SK-N-MC (cell line): ENCODE measurements at regions not wholly inside any gene's neighbourhood (a gene's known extent, or its start where the extent isn't known, plus 50 kb on each side); places are given as distances from the start of the nearest gene placed in this dataset.
"Not testable (repeated sequence)": the region's sequence is repeated elsewhere in the genome, so short reads cannot be mapped to it uniquely, and the experiment has no call there.

Source experiments
- DNase-seq: peaks from one replicate; pipeline ENCODE4 v3.0.0-alpha.2; 2011; ENCODE audit warnings: low read depth, low spot score
- H3K27ac ChIP-seq: fragments of 200-600 bp; sonication (generic); 2 replicates; pipeline ENCODE4 v1.5.1; 2016; ENCODE audit warnings: mixed run types
- H3K36me3 ChIP-seq: fragments of 200-600 bp; sonication (generic); 2 replicates; pipeline ENCODE4 v1.6.1; 2017; ENCODE audit warnings: antibody characterized with exemption, low read length, mixed read lengths; ENCODE audit not compliant: insufficient read depth
- H3K4me3 ChIP-seq: fragments of 200-600 bp; sonication (generic); 2 replicates; pipeline ENCODE4 v1.5.1; 2016
- H3K9ac ChIP-seq: fragments of 200-600 bp; sonication (generic); 2 replicates; pipeline ENCODE4 v1.8.0; 2017; ENCODE audit warnings: mixed run types, mixed read lengths; ENCODE audit not compliant: insufficient read length
- H3K9me3 ChIP-seq: fragments of 200-600 bp; sonication (generic); 2 replicates; pipeline ENCODE4 v1.6.1; 2017; ENCODE audit warnings: low read depth, mild to moderate bottlenecking, antibody characterized with exemption, low read length, moderate library complexity, mixed read lengths
- EZH2 ChIP-seq: fragments of 200-600 bp; sonication (generic); IDR thresholded peaks from one replicate; pipeline ENCODE4 v1.6.1; 2017; ENCODE audit warnings: antibody characterized with exemption
- FOXP2 ChIP-seq: optimal IDR thresholded peaks from 2 replicates; pipeline ENCODE3; 2011; ENCODE audit warnings: mild to moderate bottlenecking, moderate library complexity; ENCODE audit not compliant: insufficient read depth; ENCODE audit errors: extremely low read length, control extremely low read depth
- POLR2AphosphoS5 ChIP-seq: IDR thresholded peaks from 2 replicates; pipeline ENCODE4 v1.6.1; 2012; ENCODE audit warnings: mild to moderate bottlenecking, low read depth, low read length, borderline replicate concordance

- no peak for TF ChIP-seq EZH2
- TF ChIP-seq POLR2AphosphoS5 = no peak
- TF ChIP-seq FOXP2 = no peak
- Histone ChIP-seq H3K9me3 (no peaks in the 10 kb centered on the region), H3K27ac (no peak overlapping the region), H3K36me3 (no peaks in the 10 kb centered on the region), H3K9ac (no peak overlapping the region), H3K4me3 (no peak overlapping the region)
- no peak for DNase-seq
Measured at GRCh38 chr4:108415389-108415788, 205.0 kb upstream of the RPL34 start.

- Histone ChIP-seq H3K4me3 (no peak overlapping the region), H3K9ac (no peak overlapping the region), H3K27ac (no peak overlapping the region), H3K9me3 (no peaks in the 10 kb centered on the region), H3K36me3 (no peaks in the 10 kb centered on the region)
- DNase-seq = no peak
- TF ChIP-seq EZH2 (no peak), FOXP2 (no peak), POLR2AphosphoS5 (no peak)
Measured at GRCh38 chr4:108411836-108412235, 208.5 kb upstream of the RPL34 start.

- not testable (repeated sequence) for H3K9me3 ChIP-seq, H3K9ac ChIP-seq, DNase-seq, H3K36me3 ChIP-seq, H3K27ac ChIP-seq, H3K4me3 ChIP-seq
Measured at GRCh38 chr4:108409691-108410090, 210.7 kb upstream of the RPL34 start.

GRCh38 chr4:108405586-108405985 is 214.8 kb upstream of the RPL34 start:
- no peak overlapping the region for H3K27ac ChIP-seq
- no peak overlapping the region for H3K9ac ChIP-seq
- no peaks in the 10 kb centered on the region for H3K9me3 ChIP-seq
- DNase-seq = no peak
- no peaks in the 10 kb centered on the region for H3K36me3 ChIP-seq
- TF ChIP-seq EZH2 = no peak
- no peak for TF ChIP-seq POLR2AphosphoS5
- no peak for TF ChIP-seq FOXP2
- no peak overlapping the region for H3K4me3 ChIP-seq

- DNase-seq = no peak
- no peaks in the 10 kb centered on the region for H3K9me3 ChIP-seq
Measured at GRCh38 chr4:108400309-108400708, 220.1 kb upstream of the RPL34 start.

GRCh38 chr4:108399610-108400265 is 220.6 kb upstream of the RPL34 start:
- Histone ChIP-seq H3K36me3 (no peaks in the 10 kb centered on the region), H3K27ac (no peak overlapping the region), H3K4me3 (no peak overlapping the region), H3K9me3 (no peaks in the 10 kb centered on the region), H3K9ac (no peak overlapping the region)
- no peak for DNase-seq
- TF ChIP-seq FOXP2 (no peak), POLR2AphosphoS5 (no peak), EZH2 (no peak)

More at GRCh38 chr4:108400309-108400708, 220.1 kb upstream of the RPL34 start:
- Histone ChIP-seq H3K36me3 (no peaks in the 10 kb centered on the region), H3K27ac (no peak overlapping the region), H3K9ac (no peak overlapping the region), H3K4me3 (no peak overlapping the region)
- TF ChIP-seq EZH2 (no peak), FOXP2 (no peak), POLR2AphosphoS5 (no peak)

- no peak for DNase-seq
- Histone ChIP-seq H3K9ac (no peak overlapping the region), H3K27ac (no peak overlapping the region), H3K36me3 (no peaks in the 10 kb centered on the region), H3K4me3 (no peak overlapping the region), H3K9me3 (no peaks in the 10 kb centered on the region)
- TF ChIP-seq FOXP2 = no peak
- no peak for TF ChIP-seq POLR2AphosphoS5
- no peak for TF ChIP-seq EZH2
Measured at GRCh38 chr4:108398836-108399235, 221.5 kb upstream of the RPL34 start.

GRCh38 chr4:108398316-108398715 is 222.1 kb upstream of the RPL34 start:
- no peaks in the 10 kb centered on the region for H3K36me3 ChIP-seq
- no peak for DNase-seq
- H3K4me3 ChIP-seq = no peak overlapping the region
- H3K27ac ChIP-seq = no peak overlapping the region
- H3K9me3 ChIP-seq = no peaks in the 10 kb centered on the region
- no peak overlapping the region for H3K9ac ChIP-seq
- TF ChIP-seq POLR2AphosphoS5 = no peak
- no peak for TF ChIP-seq FOXP2
- TF ChIP-seq EZH2 = no peak

GRCh38 chr4:108397850-108398249 is 222.5 kb upstream of the RPL34 start:
- Histone ChIP-seq H3K27ac (no peak overlapping the region), H3K4me3 (no peak overlapping the region), H3K36me3 (no peaks in the 10 kb centered on the region), H3K9me3 (no peaks in the 10 kb centered on the region), H3K9ac (no peak overlapping the region)
- DNase-seq = no peak
- TF ChIP-seq EZH2 = no peak
